A673 (cell line): ENCODE measurements at regions not wholly inside any gene's neighbourhood (a gene's known extent, or its start where the extent isn't known, plus 50 kb on each side); places are given as distances from the start of the nearest gene placed in this dataset.

ENCODE experiments used
- BruUV-seq: library from RNA; stranded (reverse); fragments of 400-500 nt; replicated peaks from 2 replicates; lab custom pipeline; 2021; lab: Mats Ljungman, UMichigan
- CTCF ChIA-PET: fragments of 300-600 bp; sonication (Branson Sonifier 250); formaldehyde crosslinking; loops from one replicate; lab custom pipeline; 2022; ENCODE audit warnings: antibody characterized with exemption; lab: Charles Lee
- POLR2A ChIA-PET: fragments of 300-600 bp; sonication (Branson Sonifier 250); formaldehyde crosslinking; loops from one replicate; lab custom pipeline; 2022; ENCODE audit warnings: antibody characterized with exemption; ENCODE audit not compliant: low non-redundant PET; lab: Charles Lee
- DNase-seq: peaks from one replicate; pipeline ENCODE4 v3.0.0-alpha.2; 2015; ENCODE audit warnings: low spot score
- H3K27ac ChIP-seq: fragments of 200-600 bp; sonication (generic); 2 replicates; pipeline ENCODE4 v1.5.1; 2016; ENCODE audit warnings: mixed run types, low read depth, mild to moderate bottlenecking, mixed read lengths, antibody characterized with exemption, low read length; ENCODE audit not compliant: poor library complexity, severe bottlenecking
- H3K27me3 ChIP-seq: fragments of 200-600 bp; sonication (generic); replicated peaks from 2 replicates; pipeline ENCODE4 v1.6.1; 2017; ENCODE audit warnings: mixed run types, low read depth, mild to moderate bottlenecking, mixed read lengths, antibody characterized with exemption, low read length; ENCODE audit not compliant: insufficient read depth, poor library complexity
- H3K36me3 ChIP-seq: fragments of 200-600 bp; sonication (generic); 2 replicates; pipeline ENCODE4 v1.6.1; 2016; ENCODE audit warnings: mixed run types, mild to moderate bottlenecking, mixed read lengths, antibody characterized with exemption, low read length; ENCODE audit not compliant: insufficient read depth, poor library complexity, severe bottlenecking
- H3K4me1 ChIP-seq: fragments of 200-600 bp; sonication (generic); 2 replicates; pipeline ENCODE4 v1.6.1; 2017; ENCODE audit warnings: mixed run types, mild to moderate bottlenecking, mixed read lengths, antibody characterized with exemption, low read length; ENCODE audit not compliant: insufficient read depth, poor library complexity, severe bottlenecking
- H3K4me3 ChIP-seq: fragments of 200-600 bp; sonication (generic); 2 replicates; pipeline ENCODE4 v1.5.1; 2016; ENCODE audit warnings: low read depth, mixed run types, mild to moderate bottlenecking, mixed read lengths, low read length; ENCODE audit not compliant: poor library complexity, severe bottlenecking
- H3K9me3 ChIP-seq: fragments of 200-600 bp; sonication (generic); 2 replicates; pipeline ENCODE4 v1.6.1; 2016; ENCODE audit warnings: mixed run types, low read depth, mild to moderate bottlenecking, mixed read lengths, antibody characterized with exemption, low read length; ENCODE audit not compliant: poor library complexity, severe bottlenecking
- CTCF ChIP-seq: fragments of 300-800, 200-600 bp; sonication (generic); conservative IDR thresholded peaks from 2 replicates; pipeline ENCODE4 v1.5.1; 2017; ENCODE audit warnings: low read depth, mild to moderate bottlenecking, antibody characterized with exemption, low read length, moderate library complexity, mixed read lengths
- EZH2 ChIP-seq: fragments of 200-600 bp; sonication (generic); IDR thresholded peaks from 2 replicates; pipeline ENCODE4 v1.6.1; 2017; ENCODE audit warnings: borderline replicate concordance, low read depth, mild to moderate bottlenecking, mixed read lengths, antibody characterized with exemption, low read length; ENCODE audit not compliant: poor library complexity, severe bottlenecking
- intact Hi-C: fragments of 100-400 bp; cut with micrococcal nuclease; formaldehyde crosslinking; loops from one replicate; pipeline ENCODE4 v1.10.0; 2022; ENCODE audit not compliant: unreplicated experiment

DNA sequence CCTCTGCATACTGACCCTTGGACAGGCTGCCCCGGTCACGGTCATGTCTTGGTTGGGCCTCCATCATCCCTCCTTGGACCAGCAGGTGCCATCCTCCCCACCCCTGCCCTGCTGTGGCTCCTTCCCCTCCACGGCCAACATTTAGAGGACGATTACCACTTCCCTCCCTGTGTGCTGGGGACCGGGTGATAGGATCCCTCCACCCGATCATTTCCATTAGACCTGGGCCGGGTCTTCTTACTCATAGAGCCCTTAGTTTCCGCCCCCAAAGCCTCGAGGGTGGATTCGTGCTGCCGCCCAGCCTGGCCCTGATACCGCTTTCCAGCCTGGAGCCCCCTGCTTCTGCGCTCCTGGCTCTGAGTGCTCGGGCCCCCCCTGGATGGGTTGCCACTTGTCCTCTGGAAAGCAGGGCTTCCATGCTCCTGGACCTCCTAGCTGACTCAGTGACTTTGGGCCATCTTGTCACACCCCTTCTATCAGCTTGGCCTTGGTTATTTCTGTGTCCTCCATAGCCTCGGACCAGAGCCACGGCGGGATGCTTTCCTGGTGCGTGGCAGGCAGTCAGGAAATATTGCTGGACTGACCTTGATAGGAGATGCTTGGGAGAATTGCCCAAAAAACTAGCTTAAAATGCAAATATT is 171.4 kb downstream of the SEC14L1 start:
- no peak for DNase-seq
- no peak overlapping the region for H3K4me3 ChIP-seq
- no peaks in the 10 kb centered on the region for H3K27me3 ChIP-seq
- H3K9me3 ChIP-seq = no peaks in the 10 kb centered on the region
- H3K36me3 ChIP-seq = no peaks in the 10 kb centered on the region
- intact Hi-C loops = no loop called here
- no TSS peak for BruUV-seq
- CTCF ChIA-PET = no interaction called here
- H3K27ac ChIP-seq = no peak overlapping the region
- POLR2A ChIA-PET = no interaction called here
- TF ChIP-seq CTCF = no peak
- no peaks in the 10 kb centered on the region for H3K4me1 ChIP-seq

GRCh38 chr17:77312786-77313599 is 172.2 kb downstream of the SEC14L1 start:
- TF ChIP-seq CTCF (no peak), EZH2 (no peak)
- Histone ChIP-seq H3K27ac (no peak overlapping the region), H3K4me3 (no peak overlapping the region), H3K36me3 (no peaks in the 10 kb centered on the region), H3K27me3 (no peaks in the 10 kb centered on the region), H3K9me3 (no peaks in the 10 kb centered on the region), H3K4me1 (no peaks in the 10 kb centered on the region)
- no TSS peak for BruUV-seq
- ChIA-PET CTCF (no interaction called here), POLR2A (no interaction called here)
- intact Hi-C loops = no loop called here
- DNase-seq = no peak

DNA sequence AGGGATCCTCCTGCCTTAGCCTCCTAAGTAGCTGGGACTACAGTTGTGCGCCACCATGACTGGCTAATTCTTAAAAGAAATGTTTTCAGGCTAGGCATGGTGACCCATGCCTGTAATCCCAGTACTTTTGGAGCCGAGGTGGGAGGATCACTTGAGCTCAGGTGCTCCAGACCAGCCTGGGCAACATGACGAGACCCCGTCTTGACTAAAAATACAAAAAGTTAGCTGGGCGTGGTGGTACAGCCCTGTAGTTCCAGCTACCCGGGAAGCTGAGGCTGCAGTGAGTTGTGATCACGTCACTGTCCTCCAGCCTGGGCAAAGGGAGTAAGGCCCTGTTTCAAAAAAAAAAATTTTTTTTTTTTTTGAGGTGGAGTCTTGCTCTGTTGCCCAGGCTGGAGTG is 173.1 kb downstream of the SEC14L1 start:
- H3K27ac ChIP-seq = no peak overlapping the region
- POLR2A ChIA-PET = interaction anchor here (0.6 kb wide), 1 partner anchor 53 kb away, joined by 3 read pairs; no protein-coding TSS in a partner anchor
- CTCF ChIA-PET = no interaction called here
- H3K4me3 ChIP-seq = no peak overlapping the region
- TF ChIP-seq EZH2 (no peak), CTCF (no peak)
- H3K27me3 ChIP-seq = no peaks in the 10 kb centered on the region
- intact Hi-C loops = no loop called here
- H3K36me3 ChIP-seq = no peaks in the 10 kb centered on the region
- H3K4me1 ChIP-seq = peaks cover 6% of the 10 kb centered on the region
- DNase-seq = no peak
- H3K9me3 ChIP-seq = no peaks in the 10 kb centered on the region
- no TSS peak for BruUV-seq
